ENCODE measurements at regions not wholly inside any gene's neighbourhood (a gene's known extent, or its start where the extent isn't known, plus 50 kb on each side); places are given as distances from the start of the nearest gene placed in this dataset.

DNA sequence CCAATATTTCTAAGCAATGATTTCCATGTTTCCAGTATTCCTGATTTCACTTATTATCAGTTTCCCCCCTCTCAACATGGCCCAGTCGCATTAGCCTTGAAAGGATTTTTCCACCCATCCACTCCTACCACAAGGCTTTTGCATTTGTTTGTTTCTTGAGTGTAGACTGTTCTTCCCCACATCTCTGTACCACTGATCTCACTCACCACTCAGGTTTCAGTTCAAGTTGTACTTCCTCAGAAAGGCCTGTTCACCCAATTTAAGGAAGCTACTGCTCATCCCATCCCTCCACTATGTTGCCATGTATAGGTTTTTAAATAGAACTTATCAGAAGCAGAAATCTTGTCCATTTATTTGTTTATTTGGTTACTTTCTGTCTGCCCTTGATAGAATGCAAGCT lies 472.3 kb downstream of the FAM181B start:
- TF ChIP-seq, protein P1, sequence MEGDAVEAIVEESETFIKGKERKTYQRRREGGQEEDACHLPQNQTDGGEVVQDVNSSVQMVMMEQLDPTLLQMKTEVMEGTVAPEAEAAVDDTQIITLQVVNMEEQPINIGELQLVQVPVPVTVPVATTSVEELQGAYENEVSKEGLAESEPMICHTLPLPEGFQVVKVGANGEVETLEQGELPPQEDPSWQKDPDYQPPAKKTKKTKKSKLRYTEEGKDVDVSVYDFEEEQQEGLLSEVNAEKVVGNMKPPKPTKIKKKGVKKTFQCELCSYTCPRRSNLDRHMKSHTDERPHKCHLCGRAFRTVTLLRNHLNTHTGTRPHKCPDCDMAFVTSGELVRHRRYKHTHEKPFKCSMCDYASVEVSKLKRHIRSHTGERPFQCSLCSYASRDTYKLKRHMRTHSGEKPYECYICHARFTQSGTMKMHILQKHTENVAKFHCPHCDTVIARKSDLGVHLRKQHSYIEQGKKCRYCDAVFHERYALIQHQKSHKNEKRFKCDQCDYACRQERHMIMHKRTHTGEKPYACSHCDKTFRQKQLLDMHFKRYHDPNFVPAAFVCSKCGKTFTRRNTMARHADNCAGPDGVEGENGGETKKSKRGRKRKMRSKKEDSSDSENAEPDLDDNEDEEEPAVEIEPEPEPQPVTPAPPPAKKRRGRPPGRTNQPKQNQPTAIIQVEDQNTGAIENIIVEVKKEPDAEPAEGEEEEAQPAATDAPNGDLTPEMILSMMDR (IDR thresholded peaks at IDR 0.05; ENCODE audit: low read depth, low read length, poor library complexity, severe bottlenecking) = no peak
- TF ChIP-seq EZH2phosphoT487 (IDR thresholded peaks at IDR 0.05; ENCODE audit: borderline replicate concordance, low read length) = no peak
